ENCODE measurements at regions not wholly inside any gene's neighbourhood (a gene's known extent, or its start where the extent isn't known, plus 50 kb on each side); places are given as distances from the start of the nearest gene placed in this dataset.

GRCh38 chr5:58143727-58144126 lies 316.2 kb downstream of the PLK2 start:
- ChIA-PET CTCF (no interaction called here), POLR2A (no interaction called here)
- no peaks in the 10 kb centered on the region for H3K9me3 ChIP-seq
- Mint-ChIP-seq H3K9me3 (no peaks in the 10 kb centered on the region), H3K27ac (no peak overlapping the region), H3K27me3 (no peaks in the 10 kb centered on the region), H3K36me3 (no peaks in the 10 kb centered on the region), H3K4me1 (no peaks in the 10 kb centered on the region), H3K4me3 (no peak overlapping the region)
- no peak overlapping the region for H3K4me3 ChIP-seq (ENCODE audit: control insufficient read depth in 1 of 2, extremely low read depth in 1 of 2, low read length in 1 of 2)
- no peaks in the 10 kb centered on the region for H3K36me3 ChIP-seq (ENCODE audit: control insufficient read depth in 2 of 2, extremely low read depth in 1 of 2, insufficient read depth in 1 of 2, low read length in 1 of 2)
- H3K27me3 ChIP-seq (replicated peaks in 1 of 2; ENCODE audit: control insufficient read depth in 2 of 2, extremely low read depth in 1 of 2, insufficient read depth in 2 of 2, low read length in 1 of 2) = no peaks in the 10 kb centered on the region
- no peaks in the 10 kb centered on the region for H3K4me1 ChIP-seq (ENCODE audit: control insufficient read depth in 1 of 2, extremely low read depth in 1 of 2, insufficient read depth in 2 of 2, low read length in 2 of 2)
- no peak for DNase-seq
- ATAC-seq (replicated peaks in 1 of 4) = no peak
- WGBS (ENCODE audit: insufficient coverage) = 83% methylated on average over 1 of the region's 2 CpGs
- no peak overlapping the region for H3K27ac ChIP-seq (ENCODE audit: low read length)

GRCh38 chr5:58143181-58143580 lies 316.7 kb downstream of the PLK2 start:
- Histone ChIP-seq H3K36me3 (ENCODE audit: control insufficient read depth in 2 of 2, extremely low read depth in 1 of 2, insufficient read depth in 1 of 2, low read length in 1 of 2) (no peaks in the 10 kb centered on the region), H3K27me3 (replicated peaks in 1 of 2; ENCODE audit: control insufficient read depth in 2 of 2, extremely low read depth in 1 of 2, insufficient read depth in 2 of 2, low read length in 1 of 2) (no peaks in the 10 kb centered on the region), H3K9me3 (no peaks in the 10 kb centered on the region), H3K4me1 (ENCODE audit: control insufficient read depth in 1 of 2, extremely low read depth in 1 of 2, insufficient read depth in 2 of 2, low read length in 2 of 2) (no peaks in the 10 kb centered on the region), H3K4me3 (ENCODE audit: control insufficient read depth in 1 of 2, extremely low read depth in 1 of 2, low read length in 1 of 2) (no peak overlapping the region), H3K27ac (ENCODE audit: low read length) (no peak overlapping the region)
- H3K4me1 Mint-ChIP-seq = no peaks in the 10 kb centered on the region
- DNase-seq (no peak), ATAC-seq (replicated peaks in 1 of 4) (no peak)
- no CpG with 5 or more reads among the region's 1 CpG for WGBS (ENCODE audit: insufficient coverage)
- no peaks in the 10 kb centered on the region for H3K9me3 Mint-ChIP-seq
- CTCF ChIA-PET = no interaction called here
- no peak overlapping the region for H3K27ac Mint-ChIP-seq
- POLR2A ChIA-PET = no interaction called here
- no peaks in the 10 kb centered on the region for H3K36me3 Mint-ChIP-seq
- H3K4me3 Mint-ChIP-seq = no peak overlapping the region
- no peaks in the 10 kb centered on the region for H3K27me3 Mint-ChIP-seq

- no peaks in the 10 kb centered on the region for H3K27me3 ChIP-seq (replicated peaks in 1 of 2; ENCODE audit: control insufficient read depth in 2 of 2, extremely low read depth in 1 of 2, insufficient read depth in 2 of 2, low read length in 1 of 2)
- DNase-seq = no peak
- Mint-ChIP-seq H3K4me3 (no peak overlapping the region), H3K27me3 (no peaks in the 10 kb centered on the region), H3K27ac (no peak overlapping the region), H3K4me1 (no peaks in the 10 kb centered on the region), H3K9me3 (no peaks in the 10 kb centered on the region), H3K36me3 (no peaks in the 10 kb centered on the region)
- no peak overlapping the region for H3K4me3 ChIP-seq (ENCODE audit: control insufficient read depth in 1 of 2, extremely low read depth in 1 of 2, low read length in 1 of 2)
- no peaks in the 10 kb centered on the region for H3K9me3 ChIP-seq
- no peaks in the 10 kb centered on the region for H3K36me3 ChIP-seq (ENCODE audit: control insufficient read depth in 2 of 2, extremely low read depth in 1 of 2, insufficient read depth in 1 of 2, low read length in 1 of 2)
- H3K27ac ChIP-seq (ENCODE audit: low read length) = no peak overlapping the region
- WGBS (ENCODE audit: insufficient coverage) = no CpG with 5 or more reads among the region's 2 CpGs
- ChIA-PET POLR2A (no interaction called here), CTCF (no interaction called here)
- no peak for ATAC-seq (replicated peaks in 1 of 4)
- H3K4me1 ChIP-seq (ENCODE audit: control insufficient read depth in 1 of 2, extremely low read depth in 1 of 2, insufficient read depth in 2 of 2, low read length in 2 of 2) = no peaks in the 10 kb centered on the region
Measured at GRCh38 chr5:58138791-58139190, 321.1 kb downstream of the PLK2 start.

- Mint-ChIP-seq H3K4me3 (no peak overlapping the region), H3K27ac (no peak overlapping the region), H3K9me3 (no peaks in the 10 kb centered on the region), H3K4me1 (no peaks in the 10 kb centered on the region), H3K36me3 (no peaks in the 10 kb centered on the region), H3K27me3 (peaks cover 0 to 2% of the 10 kb centered on the region in 2 donors)
- Histone ChIP-seq H3K4me1 (ENCODE audit: control insufficient read depth in 1 of 2, extremely low read depth in 1 of 2, insufficient read depth in 2 of 2, low read length in 2 of 2) (no peaks in the 10 kb centered on the region), H3K36me3 (ENCODE audit: control insufficient read depth in 2 of 2, extremely low read depth in 1 of 2, insufficient read depth in 1 of 2, low read length in 1 of 2) (no peaks in the 10 kb centered on the region), H3K9me3 (no peaks in the 10 kb centered on the region), H3K27me3 (replicated peaks in 1 of 2; ENCODE audit: control insufficient read depth in 2 of 2, extremely low read depth in 1 of 2, insufficient read depth in 2 of 2, low read length in 1 of 2) (no peaks in the 10 kb centered on the region), H3K27ac (ENCODE audit: low read length) (no peak overlapping the region), H3K4me3 (ENCODE audit: control insufficient read depth in 1 of 2, extremely low read depth in 1 of 2, low read length in 1 of 2) (no peak overlapping the region)
- DNase-seq (no peak), ATAC-seq (replicated peaks in 1 of 4) (no peak)
- ChIA-PET CTCF (no interaction called here), POLR2A (no interaction called here)
- WGBS (ENCODE audit: insufficient coverage) = 80% methylated on average over 1 of the region's 5 CpGs
Measured at GRCh38 chr5:58136406-58136805, 323.5 kb downstream of the PLK2 start.

GRCh38 chr5:58135571-58136335 lies 324.1 kb downstream of the PLK2 start:
- no peak for ATAC-seq (replicated peaks in 1 of 4)
- no peaks in the 10 kb centered on the region for H3K9me3 ChIP-seq
- no peak overlapping the region for H3K27ac Mint-ChIP-seq

GRCh38 chr5:58133631-58134296 lies 326.1 kb downstream of the PLK2 start:
- ATAC-seq (replicated peaks in 1 of 4) = no peak
- Histone ChIP-seq H3K9me3 (no peaks in the 10 kb centered on the region), H3K27ac (ENCODE audit: low read length) (no peak overlapping the region), H3K4me1 (ENCODE audit: control insufficient read depth in 1 of 2, extremely low read depth in 1 of 2, insufficient read depth in 2 of 2, low read length in 2 of 2) (no peaks in the 10 kb centered on the region), H3K4me3 (ENCODE audit: control insufficient read depth in 1 of 2, extremely low read depth in 1 of 2, low read length in 1 of 2) (no peak overlapping the region), H3K27me3 (replicated peaks in 1 of 2; ENCODE audit: control insufficient read depth in 2 of 2, extremely low read depth in 1 of 2, insufficient read depth in 2 of 2, low read length in 1 of 2) (no peaks in the 10 kb centered on the region), H3K36me3 (ENCODE audit: control insufficient read depth in 2 of 2, extremely low read depth in 1 of 2, insufficient read depth in 1 of 2, low read length in 1 of 2) (no peaks in the 10 kb centered on the region)
- H3K9me3 Mint-ChIP-seq = no peaks in the 10 kb centered on the region
- no peak overlapping the region for H3K4me3 Mint-ChIP-seq
- DNase-seq = no peak
- H3K27ac Mint-ChIP-seq = no peak overlapping the region
- peaks cover 0 to 2% of the 10 kb centered on the region in 2 donors for H3K27me3 Mint-ChIP-seq
- H3K4me1 Mint-ChIP-seq = no peaks in the 10 kb centered on the region
- ChIA-PET CTCF (no interaction called here), POLR2A (no interaction called here)
- WGBS (ENCODE audit: insufficient coverage) = 100% methylated on average over 1 of the region's 5 CpGs
- no peaks in the 10 kb centered on the region for H3K36me3 Mint-ChIP-seq

More at GRCh38 chr5:58135571-58136335, 324.1 kb downstream of the PLK2 start:
- Mint-ChIP-seq H3K36me3 (no peaks in the 10 kb centered on the region), H3K9me3 (no peaks in the 10 kb centered on the region), H3K27me3 (peaks cover 0 to 2% of the 10 kb centered on the region in 2 donors), H3K4me3 (no peak overlapping the region), H3K4me1 (no peaks in the 10 kb centered on the region)
- H3K4me3 ChIP-seq (ENCODE audit: control insufficient read depth in 1 of 2, extremely low read depth in 1 of 2, low read length in 1 of 2) = no peak overlapping the region
- ChIA-PET CTCF (no interaction called here), POLR2A (no interaction called here)
- H3K36me3 ChIP-seq (ENCODE audit: control insufficient read depth in 2 of 2, extremely low read depth in 1 of 2, insufficient read depth in 1 of 2, low read length in 1 of 2) = no peaks in the 10 kb centered on the region
- H3K4me1 ChIP-seq (ENCODE audit: control insufficient read depth in 1 of 2, extremely low read depth in 1 of 2, insufficient read depth in 2 of 2, low read length in 2 of 2) = no peaks in the 10 kb centered on the region
- H3K27me3 ChIP-seq (replicated peaks in 1 of 2; ENCODE audit: control insufficient read depth in 2 of 2, extremely low read depth in 1 of 2, insufficient read depth in 2 of 2, low read length in 1 of 2) = no peaks in the 10 kb centered on the region
- no CpG with 5 or more reads among the region's 5 CpGs for WGBS (ENCODE audit: insufficient coverage)
- H3K27ac ChIP-seq (ENCODE audit: low read length) = no peak overlapping the region
- no peak for DNase-seq
